ENCODE measurements at regions not wholly inside any gene's neighbourhood (a gene's known extent, or its start where the extent isn't known, plus 50 kb on each side); places are given as distances from the start of the nearest gene placed in this dataset.

DNA sequence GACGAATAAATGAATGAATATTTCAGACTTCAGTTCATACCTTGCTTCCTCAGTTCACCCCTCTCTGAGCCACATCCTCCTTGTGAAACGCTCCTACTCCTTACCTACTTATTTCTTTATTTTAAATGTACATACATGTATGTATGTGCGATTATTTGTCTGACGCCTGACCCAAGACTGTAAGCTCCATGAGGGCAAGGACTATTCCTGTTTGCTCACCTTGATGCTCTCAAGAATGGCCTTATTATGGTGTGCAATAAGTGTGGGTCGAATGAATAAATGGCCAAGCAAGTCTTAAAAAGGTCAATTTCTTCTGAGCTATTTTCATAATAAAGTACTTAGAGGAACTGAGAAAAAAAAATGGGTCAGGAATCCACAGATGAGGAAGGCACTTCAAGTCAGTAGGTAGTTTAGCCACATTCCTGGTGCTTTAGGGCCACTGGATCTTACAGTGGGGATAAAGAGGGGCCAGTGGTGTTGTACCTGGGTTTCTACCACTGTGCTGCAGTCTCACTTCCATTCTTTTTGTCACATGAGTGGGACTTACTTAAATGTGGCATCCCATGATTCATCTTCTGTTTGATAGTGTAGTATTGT, 74.7 kb downstream of the SDC1 start:
- H3K27me3 ChIP-seq: no peaks in the 10 kb centered on the region
- no peaks in the 10 kb centered on the region for H3K9me3 ChIP-seq
- H3K27ac ChIP-seq: no peak overlapping the region
- no peak for DNase-seq
- TF ChIP-seq, protein P1, sequence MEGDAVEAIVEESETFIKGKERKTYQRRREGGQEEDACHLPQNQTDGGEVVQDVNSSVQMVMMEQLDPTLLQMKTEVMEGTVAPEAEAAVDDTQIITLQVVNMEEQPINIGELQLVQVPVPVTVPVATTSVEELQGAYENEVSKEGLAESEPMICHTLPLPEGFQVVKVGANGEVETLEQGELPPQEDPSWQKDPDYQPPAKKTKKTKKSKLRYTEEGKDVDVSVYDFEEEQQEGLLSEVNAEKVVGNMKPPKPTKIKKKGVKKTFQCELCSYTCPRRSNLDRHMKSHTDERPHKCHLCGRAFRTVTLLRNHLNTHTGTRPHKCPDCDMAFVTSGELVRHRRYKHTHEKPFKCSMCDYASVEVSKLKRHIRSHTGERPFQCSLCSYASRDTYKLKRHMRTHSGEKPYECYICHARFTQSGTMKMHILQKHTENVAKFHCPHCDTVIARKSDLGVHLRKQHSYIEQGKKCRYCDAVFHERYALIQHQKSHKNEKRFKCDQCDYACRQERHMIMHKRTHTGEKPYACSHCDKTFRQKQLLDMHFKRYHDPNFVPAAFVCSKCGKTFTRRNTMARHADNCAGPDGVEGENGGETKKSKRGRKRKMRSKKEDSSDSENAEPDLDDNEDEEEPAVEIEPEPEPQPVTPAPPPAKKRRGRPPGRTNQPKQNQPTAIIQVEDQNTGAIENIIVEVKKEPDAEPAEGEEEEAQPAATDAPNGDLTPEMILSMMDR (IDR thresholded peaks at IDR 0.05): no peak
- no peak for TF ChIP-seq POLR2A (IDR thresholded peaks at IDR 0.05)
- H3K36me3 ChIP-seq: no peaks in the 10 kb centered on the region
- peaks cover 5 to 29% of the 10 kb centered on the region in 2 donors for H3K4me1 ChIP-seq
- intact Hi-C loops (cut with DNase I): no loop called here
- no peak overlapping the region for H3K4me3 ChIP-seq (replicated peaks in 1 of 3)
- 84 to 85% methylated on average over 5 of the region's 5 CpGs for WGBS, 2 donors

DNA sequence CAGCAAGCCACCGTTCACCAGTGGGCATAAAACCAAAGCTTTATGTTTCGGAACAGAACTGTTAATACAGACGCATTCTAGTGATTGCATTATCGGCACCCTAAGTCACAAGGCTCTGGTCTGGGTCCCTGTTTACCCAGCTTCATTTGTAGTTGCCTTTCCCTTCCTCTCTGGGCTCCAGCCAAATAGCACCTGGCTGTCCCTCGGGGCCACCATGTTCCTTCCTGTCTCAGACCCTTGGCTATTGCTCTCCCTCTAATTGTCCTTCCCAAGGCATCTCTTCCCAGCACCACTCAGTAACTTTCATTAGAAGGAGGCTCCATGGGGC, 75.3 kb downstream of the SDC1 start:
- no peaks in the 10 kb centered on the region for H3K36me3 ChIP-seq
- DNase-seq: no peak
- H3K27me3 ChIP-seq: no peaks in the 10 kb centered on the region
- H3K27ac ChIP-seq: no peak overlapping the region
- H3K4me1 ChIP-seq: peaks cover 5 to 29% of the 10 kb centered on the region in 2 donors
- TF ChIP-seq, protein P1 (IDR thresholded peaks at IDR 0.05): no peak
- TF ChIP-seq POLR2A (IDR thresholded peaks at IDR 0.05): no peak
- H3K4me3 ChIP-seq (replicated peaks in 1 of 3): no peak overlapping the region
- H3K9me3 ChIP-seq: no peaks in the 10 kb centered on the region
- WGBS, 2 donors: 86 to 87% methylated on average over 5 of the region's 5 CpGs
- intact Hi-C loops (cut with DNase I): no loop called here

DNA sequence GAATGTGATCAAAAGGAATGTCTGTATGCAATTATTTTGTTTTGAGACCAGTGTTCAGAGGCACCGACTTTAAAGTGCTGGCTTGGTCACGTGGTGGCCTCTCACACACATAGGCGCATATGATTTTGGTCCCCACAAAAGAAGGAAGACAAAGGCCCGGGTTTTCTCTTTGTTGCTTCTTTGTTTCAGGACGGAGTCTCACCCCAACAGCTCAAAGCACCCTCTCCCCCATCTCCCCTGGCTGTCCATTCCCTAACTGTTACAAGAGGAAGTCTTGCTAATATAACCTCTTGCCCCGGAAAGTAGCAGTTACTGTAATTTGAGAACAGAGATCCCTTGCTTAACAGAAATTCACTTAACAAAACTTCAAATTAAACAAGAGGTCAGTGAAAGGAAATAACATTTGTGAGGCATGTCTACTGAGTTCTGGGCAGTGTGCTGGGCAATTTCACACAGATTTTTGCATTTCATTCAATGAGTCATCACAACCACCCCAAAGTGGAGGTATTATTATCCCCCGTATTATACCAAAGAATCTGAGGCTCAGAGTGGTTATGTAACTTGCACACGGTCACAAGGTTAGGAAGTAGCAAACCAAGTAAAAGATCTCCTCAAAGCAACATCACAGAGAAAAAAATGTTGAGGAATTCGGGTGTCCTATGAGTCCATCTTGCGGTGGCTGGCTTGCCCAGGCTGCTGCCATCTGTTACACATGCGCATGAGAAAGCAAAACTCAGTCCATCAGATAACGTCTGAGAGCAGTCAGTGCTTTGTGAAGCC, 75.8 kb downstream of the SDC1 start:
- Histone ChIP-seq H3K4me3 (replicated peaks in 1 of 3) (no peak overlapping the region), H3K4me1 (peaks cover 5 to 29% of the 10 kb centered on the region in 2 donors), H3K27ac (no peak overlapping the region), H3K9me3 (no peaks in the 10 kb centered on the region), H3K27me3 (no peaks in the 10 kb centered on the region), H3K36me3 (no peaks in the 10 kb centered on the region)
- DNase-seq: peak in 1 of 2 donors; percentile 23
- TF ChIP-seq, protein P1 (IDR thresholded peaks at IDR 0.05): no peak
- TF ChIP-seq POLR2A (IDR thresholded peaks at IDR 0.05): no peak
- intact Hi-C loops (cut with DNase I): no loop called here
- WGBS, 2 donors: 53 to 59% methylated on average over 12 of the region's 12 CpGs

DNA sequence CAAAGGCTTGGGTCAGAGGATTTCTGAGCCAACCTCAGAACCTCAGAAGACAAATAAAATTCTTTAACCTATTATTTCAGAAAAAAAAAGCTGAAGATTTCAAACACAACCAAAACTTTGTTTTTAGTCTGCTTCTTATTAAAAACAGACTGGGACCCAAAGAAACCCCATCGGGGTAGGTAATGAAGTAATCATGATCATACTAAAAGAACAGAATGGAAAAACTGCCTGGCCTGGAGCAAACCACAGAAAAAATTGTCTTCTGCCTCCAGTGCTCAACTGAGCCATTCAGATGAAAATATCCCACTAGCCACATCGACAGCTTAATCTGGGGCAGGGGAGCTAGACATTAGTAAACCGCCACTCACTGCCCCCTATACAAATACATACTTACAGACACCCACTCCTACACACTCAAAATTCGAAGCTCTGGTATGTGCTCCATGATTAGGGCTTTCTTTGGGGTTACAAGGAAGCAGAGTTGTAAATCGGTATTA, 76.5 kb downstream of the SDC1 start:
- DNase-seq: no peak
- no peaks in the 10 kb centered on the region for H3K36me3 ChIP-seq
- intact Hi-C loops (cut with DNase I): no loop called here
- H3K27ac ChIP-seq: no peak overlapping the region
- H3K4me3 ChIP-seq (replicated peaks in 1 of 3): no peak overlapping the region
- H3K4me1 ChIP-seq: peaks cover 5 to 29% of the 10 kb centered on the region in 2 donors
- WGBS, 2 donors: 63 to 68% methylated on average over 5 of the region's 5 CpGs
- TF ChIP-seq, protein P1 (IDR thresholded peaks at IDR 0.05): no peak
- no peaks in the 10 kb centered on the region for H3K27me3 ChIP-seq
- no peaks in the 10 kb centered on the region for H3K9me3 ChIP-seq

DNA sequence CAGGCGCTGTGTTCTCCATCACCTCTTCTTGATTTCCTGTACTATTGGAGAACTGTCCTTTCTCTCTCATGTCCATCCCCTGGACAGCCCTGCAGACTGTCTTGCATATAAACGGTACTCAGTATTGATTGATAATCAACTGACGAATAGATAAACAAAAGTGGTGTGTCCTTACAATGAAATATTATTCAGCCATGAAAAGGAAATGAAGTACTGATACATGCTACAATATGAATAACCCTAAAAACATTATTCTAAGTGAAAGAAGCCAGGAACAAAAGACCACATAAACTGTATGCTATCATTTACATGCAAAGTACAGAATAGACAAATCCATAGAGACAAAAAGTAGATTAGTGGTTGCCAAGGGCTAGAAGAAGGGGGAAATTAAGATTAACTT, 77.6 kb downstream of the SDC1 start:
- H3K4me1 ChIP-seq: peaks cover 5 to 29% of the 10 kb centered on the region in 2 donors
- no peak overlapping the region for H3K27ac ChIP-seq
- intact Hi-C loops (cut with DNase I): no loop called here
- H3K36me3 ChIP-seq: no peaks in the 10 kb centered on the region
- H3K27me3 ChIP-seq: no peaks in the 10 kb centered on the region
- no peaks in the 10 kb centered on the region for H3K9me3 ChIP-seq
- no peak for DNase-seq
- no peak overlapping the region for H3K4me3 ChIP-seq (replicated peaks in 1 of 3)
- TF ChIP-seq, protein P1 (IDR thresholded peaks at IDR 0.05): no peak
- WGBS, 2 donors: 94 to 96% methylated on average over 3 of the region's 3 CpGs
